Karpas-422 (cell line): ENCODE measurements at regions not wholly inside any gene's neighbourhood (a gene's known extent, or its start where the extent isn't known, plus 50 kb on each side); places are given as distances from the start of the nearest gene placed in this dataset.
A peak's percentile ranks its signal among the peaks of the same experiment; 100 is the strongest.

Experiments
- DNase-seq: peaks from one replicate; pipeline ENCODE4 v3.0.0-alpha.2; 2015
- H2AFZ ChIP-seq: fragments of 200-600 bp; sonication (generic); 2 replicates; pipeline ENCODE4 v1.6.1; 2014; ENCODE audit warnings: antibody characterized with exemption, low read length, mixed read lengths
- H3K27ac ChIP-seq: fragments of 200-600 bp; sonication (generic); 2 replicates; pipeline ENCODE4 v1.5.1; 2014; ENCODE audit warnings: mild to moderate bottlenecking, low read length, moderate library complexity
- H3K27me3 ChIP-seq: fragments of 200-600 bp; sonication (generic); 2 replicates; pipeline ENCODE4 v1.6.1; 2014; ENCODE audit warnings: low read length, mixed read lengths
- H3K36me3 ChIP-seq: fragments of 200-600 bp; sonication (generic); 2 replicates; pipeline ENCODE4 v1.6.1; 2014; ENCODE audit warnings: low read length, mixed read lengths; ENCODE audit not compliant: insufficient read depth
- H3K4me1 ChIP-seq: fragments of 200-600 bp; sonication (generic); 2 replicates; pipeline ENCODE4 v1.6.1; 2014; ENCODE audit warnings: mild to moderate bottlenecking, low read length, mixed read lengths
- H3K4me2 ChIP-seq: fragments of 200-600 bp; sonication (generic); 2 replicates; pipeline ENCODE4 v1.6.1; 2014; ENCODE audit warnings: low read length, low read depth, mild to moderate bottlenecking; ENCODE audit not compliant: poor library complexity, severe bottlenecking
- H3K4me3 ChIP-seq: fragments of 200-600 bp; sonication (generic); 2 replicates; pipeline ENCODE4 v1.5.1; 2014; ENCODE audit warnings: mild to moderate bottlenecking, antibody characterized with exemption, low read length, mixed read lengths
- H3K79me2 ChIP-seq: fragments of 200-600 bp; sonication (generic); 2 replicates; pipeline ENCODE4 v1.6.1; 2014; ENCODE audit warnings: mild to moderate bottlenecking, low read length, mixed read lengths
- H3K9ac ChIP-seq: fragments of 200-600 bp; sonication (generic); 2 replicates; pipeline ENCODE4 v1.6.0; 2014; ENCODE audit warnings: low read length
- H3K9me2 ChIP-seq: fragments of 200-600 bp; sonication (generic), shearing (Covaris generic); replicated peaks from 2 replicates; pipeline ENCODE4 v1.6.0; 2014; ENCODE audit warnings: mild to moderate bottlenecking, low read length, moderate library complexity; ENCODE audit not compliant: insufficient read depth
- H3K9me3 ChIP-seq: fragments of 300-700, 200-600 bp; sonication (generic); 2 replicates; pipeline ENCODE4 v1.6.1; 2014; ENCODE audit warnings: low read length, mixed read lengths
- H4K20me1 ChIP-seq: fragments of 200-600 bp; sonication (generic); 2 replicates; pipeline ENCODE4 v1.6.1; 2014; ENCODE audit warnings: mild to moderate bottlenecking, antibody characterized with exemption, low read length, low read depth; ENCODE audit not compliant: insufficient read depth

GRCh38 chr13:72221276-72221962, 354.4 kb upstream of the DACH1 start:
- Histone ChIP-seq H3K27ac (no peak overlapping the region), H3K36me3 (no peaks in the 10 kb centered on the region), H4K20me1 (no peaks in the 10 kb centered on the region), H3K4me1 (no peaks in the 10 kb centered on the region), H3K9me2 (no peaks in the 10 kb centered on the region), H3K27me3 (no peaks in the 10 kb centered on the region), H3K4me3 (no peak overlapping the region), H3K9ac (no peak overlapping the region), H3K4me2 (no peak overlapping the region), H3K79me2 (no peaks in the 10 kb centered on the region), H3K9me3 (peaks cover 11% of the 10 kb centered on the region), H2AFZ (no peak overlapping the region)
- peak; percentile 55 for DNase-seq

GRCh38 chr13:72218966-72219365, 352.0 kb upstream of the DACH1 start:
- Histone ChIP-seq H3K9me2 (no peaks in the 10 kb centered on the region), H4K20me1 (no peaks in the 10 kb centered on the region), H3K9me3 (peaks cover 11% of the 10 kb centered on the region), H3K4me3 (no peak overlapping the region), H3K9ac (no peak overlapping the region), H3K27me3 (no peaks in the 10 kb centered on the region), H3K4me2 (no peak overlapping the region), H3K79me2 (no peaks in the 10 kb centered on the region), H2AFZ (no peak overlapping the region), H3K4me1 (no peaks in the 10 kb centered on the region), H3K27ac (no peak overlapping the region), H3K36me3 (no peaks in the 10 kb centered on the region)
- DNase-seq = no peak

- Histone ChIP-seq H3K27ac (no peak overlapping the region), H3K36me3 (no peaks in the 10 kb centered on the region), H3K9ac (no peak overlapping the region), H3K9me2 (no peaks in the 10 kb centered on the region), H2AFZ (no peak overlapping the region), H3K79me2 (no peaks in the 10 kb centered on the region), H3K4me2 (no peak overlapping the region), H3K27me3 (no peaks in the 10 kb centered on the region), H3K4me3 (no peak overlapping the region), H4K20me1 (no peaks in the 10 kb centered on the region), H3K4me1 (no peaks in the 10 kb centered on the region), H3K9me3 (peaks cover 11% of the 10 kb centered on the region)
- DNase-seq = no peak
Measured at GRCh38 chr13:72217142-72217541, 350.1 kb upstream of the DACH1 start.

GRCh38 chr13:72208112-72208645, 341.2 kb upstream of the DACH1 start:
- Histone ChIP-seq H3K4me2 (no peak overlapping the region), H3K4me1 (no peaks in the 10 kb centered on the region), H3K27ac (no peak overlapping the region), H3K9me3 (no peaks in the 10 kb centered on the region), H4K20me1 (no peaks in the 10 kb centered on the region), H3K79me2 (no peaks in the 10 kb centered on the region), H3K9me2 (no peaks in the 10 kb centered on the region), H3K27me3 (no peaks in the 10 kb centered on the region), H3K36me3 (no peaks in the 10 kb centered on the region), H2AFZ (no peak overlapping the region), H3K9ac (no peak overlapping the region), H3K4me3 (no peak overlapping the region)
- no peak for DNase-seq

- no peak for DNase-seq
- Histone ChIP-seq H3K27ac (no peak overlapping the region), H3K4me2 (no peak overlapping the region), H3K79me2 (no peaks in the 10 kb centered on the region), H3K27me3 (no peaks in the 10 kb centered on the region), H3K9ac (no peak overlapping the region), H3K4me3 (no peak overlapping the region), H2AFZ (no peak overlapping the region), H4K20me1 (no peaks in the 10 kb centered on the region), H3K9me2 (no peaks in the 10 kb centered on the region), H3K36me3 (no peaks in the 10 kb centered on the region), H3K9me3 (no peaks in the 10 kb centered on the region), H3K4me1 (no peaks in the 10 kb centered on the region)
Measured at GRCh38 chr13:72205773-72206172, 338.8 kb upstream of the DACH1 start.

GRCh38 chr13:72204291-72204690, 337.3 kb upstream of the DACH1 start:
- no peaks in the 10 kb centered on the region for H4K20me1 ChIP-seq
- no peaks in the 10 kb centered on the region for H3K9me2 ChIP-seq
- H3K4me2 ChIP-seq = no peak overlapping the region
- no peak overlapping the region for H3K4me3 ChIP-seq
- H3K4me1 ChIP-seq = no peaks in the 10 kb centered on the region
- H3K79me2 ChIP-seq = no peaks in the 10 kb centered on the region
- no peak overlapping the region for H3K9ac ChIP-seq
- H3K27ac ChIP-seq = no peak overlapping the region
- H3K36me3 ChIP-seq = no peaks in the 10 kb centered on the region
- H3K27me3 ChIP-seq = no peaks in the 10 kb centered on the region
- no peak for DNase-seq
- no peak overlapping the region for H2AFZ ChIP-seq
- no peaks in the 10 kb centered on the region for H3K9me3 ChIP-seq

- Histone ChIP-seq H3K27ac (no peak overlapping the region), H3K9me2 (no peaks in the 10 kb centered on the region), H3K79me2 (no peaks in the 10 kb centered on the region), H2AFZ (no peak overlapping the region), H3K36me3 (no peaks in the 10 kb centered on the region), H3K9me3 (no peaks in the 10 kb centered on the region), H3K4me2 (no peak overlapping the region), H3K9ac (no peak overlapping the region), H3K4me3 (no peak overlapping the region), H3K27me3 (no peaks in the 10 kb centered on the region), H4K20me1 (no peaks in the 10 kb centered on the region), H3K4me1 (no peaks in the 10 kb centered on the region)
- DNase-seq = no peak
Measured at GRCh38 chr13:72201726-72202125, 334.7 kb upstream of the DACH1 start.

GRCh38 chr13:72199640-72200039, 332.6 kb upstream of the DACH1 start:
- H3K9me3 ChIP-seq = no peaks in the 10 kb centered on the region
- no peaks in the 10 kb centered on the region for H3K79me2 ChIP-seq
- H3K4me3 ChIP-seq = no peak overlapping the region
- H3K4me2 ChIP-seq = no peak overlapping the region
- H3K27me3 ChIP-seq = no peaks in the 10 kb centered on the region
- H2AFZ ChIP-seq = no peak overlapping the region
- no peaks in the 10 kb centered on the region for H3K4me1 ChIP-seq
- no peak overlapping the region for H3K9ac ChIP-seq
- no peaks in the 10 kb centered on the region for H3K36me3 ChIP-seq
- H3K9me2 ChIP-seq = no peaks in the 10 kb centered on the region
- no peaks in the 10 kb centered on the region for H4K20me1 ChIP-seq
- H3K27ac ChIP-seq = no peak overlapping the region
- no peak for DNase-seq
